OCI-LY1 (cell line): ENCODE measurements at regions not wholly inside any gene's neighbourhood (a gene's known extent, or its start where the extent isn't known, plus 50 kb on each side); places are given as distances from the start of the nearest gene placed in this dataset.

Experiments used
- H2AFZ ChIP-seq: fragments of 200-600 bp; sonication (generic), shearing (Covaris generic); 2 replicates; pipeline ENCODE4 v1.6.0; 2014; ENCODE audit warnings: antibody characterized with exemption, mild to moderate bottlenecking, low read length
- H3F3A ChIP-seq: fragments of 200-600 bp; sonication (generic), shearing (Covaris generic); 2 replicates; pipeline ENCODE4 v1.6.0; 2014; ENCODE audit warnings: mild to moderate bottlenecking, antibody characterized with exemption, low read length, moderate library complexity; ENCODE audit not compliant: insufficient read depth
- H3K27ac ChIP-seq: fragments of 200-600 bp; sonication (generic); 2 replicates; pipeline ENCODE4 v1.5.1; 2014; ENCODE audit warnings: low read length, mixed run types, mild to moderate bottlenecking, low read depth; ENCODE audit not compliant: poor library complexity, severe bottlenecking
- H3K27me3 ChIP-seq: fragments of 200-600 bp; sonication (generic); 2 replicates; pipeline ENCODE4 v1.6.0; 2014; ENCODE audit warnings: antibody characterized with exemption, mild to moderate bottlenecking, low read length, moderate library complexity; ENCODE audit not compliant: insufficient read depth
- H3K36me3 ChIP-seq: fragments of 200-600 bp; sonication (generic); 2 replicates; pipeline ENCODE4 v1.6.1; 2014; ENCODE audit warnings: mild to moderate bottlenecking, antibody characterized with exemption, low read length, moderate library complexity, mixed read lengths; ENCODE audit not compliant: insufficient read depth
- H3K4me1 ChIP-seq: fragments of 200-600 bp; sonication (generic); 2 replicates; pipeline ENCODE4 v1.5.1; 2014; ENCODE audit warnings: mild to moderate bottlenecking, low read length, moderate library complexity; ENCODE audit not compliant: insufficient read depth, severe bottlenecking
- H3K4me2 ChIP-seq: fragments of 200-600 bp; sonication (generic), shearing (Covaris generic); 2 replicates; pipeline ENCODE4 v1.6.1; 2014; ENCODE audit warnings: low read length
- H3K4me3 ChIP-seq: fragments of 200-600 bp; sonication (generic); 2 replicates; pipeline ENCODE4 v1.5.1; 2014; ENCODE audit warnings: low read length, low read depth, mild to moderate bottlenecking, mixed read lengths; ENCODE audit not compliant: poor library complexity, severe bottlenecking
- H3K79me2 ChIP-seq: fragments of 200-600 bp; shearing (Covaris generic); 2 replicates; pipeline ENCODE4 v1.6.1; 2016; ENCODE audit warnings: mixed run types, low read length, mixed read lengths; ENCODE audit not compliant: insufficient read depth
- H3K9ac ChIP-seq: fragments of 200-600 bp; sonication (generic), shearing (Covaris generic); 2 replicates; pipeline ENCODE4 v1.6.1; 2014; ENCODE audit warnings: mild to moderate bottlenecking, low read length, mixed read lengths
- H3K9me2 ChIP-seq: fragments of 200-600 bp; sonication (generic), shearing (Covaris generic); 2 replicates; pipeline ENCODE4 v1.6.1; 2014; ENCODE audit warnings: low read depth, mild to moderate bottlenecking, low read length, mixed read lengths
- H3K9me3 ChIP-seq: fragments of 200-600 bp; shearing (Covaris generic); 2 replicates; pipeline ENCODE4 v1.6.1; 2014; ENCODE audit warnings: low read length, mixed read lengths
- H4K20me1 ChIP-seq: fragments of 200-600 bp; sonication (generic), shearing (Covaris generic); 2 replicates; pipeline ENCODE4 v1.6.0; 2016; ENCODE audit warnings: mild to moderate bottlenecking, low read length; ENCODE audit not compliant: insufficient read depth
- EZH2 ChIP-seq: fragments of 200-600 bp; sonication (generic), shearing (Covaris generic); IDR thresholded peaks from 2 replicates; pipeline ENCODE4 v1.8.0; 2017; ENCODE audit warnings: borderline replicate concordance, mixed run types, mild to moderate bottlenecking, antibody characterized with exemption, low read length, moderate library complexity, mixed read lengths
- TF ChIP-seq, protein P1 (sequence below): fragments of 200-600 bp; sonication (generic), shearing (Covaris generic); IDR thresholded peaks from 2 replicates; pipeline ENCODE4 v1.5.1; 2017; ENCODE audit warnings: mild to moderate bottlenecking, antibody characterized with exemption, low read length, moderate library complexity, mixed read lengths

DNA sequence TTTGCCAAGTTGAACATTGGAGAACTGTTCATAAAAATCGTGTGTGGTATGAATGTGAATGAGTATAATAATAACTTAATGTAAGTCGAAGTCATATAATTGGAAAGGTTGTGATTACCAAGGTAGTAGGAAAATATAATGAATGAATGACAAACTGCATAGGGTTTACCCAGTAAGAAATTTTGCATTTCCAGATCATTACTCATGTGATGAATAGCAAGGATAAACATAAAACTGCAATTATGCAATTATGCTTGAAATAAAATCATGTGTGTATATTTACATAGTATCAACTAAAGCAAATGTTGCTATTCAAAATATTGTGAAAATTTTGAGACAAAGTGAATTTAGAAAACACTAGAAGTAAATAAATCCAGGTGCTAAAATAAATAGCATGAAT lies 1108.7 kb upstream of the TMEFF2 start:
- Histone ChIP-seq H3K9me3 (no peaks in the 10 kb centered on the region), H3K9ac (no peak overlapping the region), H3F3A (no peaks in the 10 kb centered on the region), H3K4me2 (no peak overlapping the region), H3K9me2 (no peaks in the 10 kb centered on the region), H3K27me3 (no peaks in the 10 kb centered on the region), H4K20me1 (no peaks in the 10 kb centered on the region), H3K4me1 (no peaks in the 10 kb centered on the region), H3K36me3 (no peaks in the 10 kb centered on the region), H3K4me3 (no peak overlapping the region), H3K27ac (no peak overlapping the region), H2AFZ (no peak overlapping the region), H3K79me2 (no peaks in the 10 kb centered on the region)
- TF ChIP-seq, protein P1, sequence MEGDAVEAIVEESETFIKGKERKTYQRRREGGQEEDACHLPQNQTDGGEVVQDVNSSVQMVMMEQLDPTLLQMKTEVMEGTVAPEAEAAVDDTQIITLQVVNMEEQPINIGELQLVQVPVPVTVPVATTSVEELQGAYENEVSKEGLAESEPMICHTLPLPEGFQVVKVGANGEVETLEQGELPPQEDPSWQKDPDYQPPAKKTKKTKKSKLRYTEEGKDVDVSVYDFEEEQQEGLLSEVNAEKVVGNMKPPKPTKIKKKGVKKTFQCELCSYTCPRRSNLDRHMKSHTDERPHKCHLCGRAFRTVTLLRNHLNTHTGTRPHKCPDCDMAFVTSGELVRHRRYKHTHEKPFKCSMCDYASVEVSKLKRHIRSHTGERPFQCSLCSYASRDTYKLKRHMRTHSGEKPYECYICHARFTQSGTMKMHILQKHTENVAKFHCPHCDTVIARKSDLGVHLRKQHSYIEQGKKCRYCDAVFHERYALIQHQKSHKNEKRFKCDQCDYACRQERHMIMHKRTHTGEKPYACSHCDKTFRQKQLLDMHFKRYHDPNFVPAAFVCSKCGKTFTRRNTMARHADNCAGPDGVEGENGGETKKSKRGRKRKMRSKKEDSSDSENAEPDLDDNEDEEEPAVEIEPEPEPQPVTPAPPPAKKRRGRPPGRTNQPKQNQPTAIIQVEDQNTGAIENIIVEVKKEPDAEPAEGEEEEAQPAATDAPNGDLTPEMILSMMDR = no peak
- no peak for TF ChIP-seq EZH2

DNA sequence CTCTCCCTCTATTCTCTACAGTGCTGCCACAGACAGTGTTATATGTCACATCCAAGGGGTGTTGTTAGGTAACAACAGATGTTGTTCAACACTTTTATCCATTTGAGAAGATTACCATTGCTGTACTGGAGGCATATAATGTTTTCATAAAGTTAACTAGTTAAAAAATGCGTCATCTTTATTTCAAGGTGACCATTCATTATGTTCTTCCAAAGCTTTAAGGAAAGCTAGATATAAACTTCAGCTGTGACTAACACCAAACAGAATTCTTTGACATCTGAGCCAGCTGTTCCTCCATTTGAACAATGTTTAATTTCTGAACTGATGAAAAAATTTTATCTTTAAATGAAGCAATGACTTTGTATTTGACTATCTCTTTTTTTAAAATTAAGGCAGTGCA lies 1099.6 kb upstream of the TMEFF2 start:
- Histone ChIP-seq H4K20me1 (no peaks in the 10 kb centered on the region), H3K36me3 (no peaks in the 10 kb centered on the region), H3K9me3 (no peaks in the 10 kb centered on the region), H3K4me1 (no peaks in the 10 kb centered on the region), H3K9ac (no peak overlapping the region), H3K79me2 (no peaks in the 10 kb centered on the region), H3K9me2 (no peaks in the 10 kb centered on the region), H3K4me2 (no peak overlapping the region), H3K4me3 (no peak overlapping the region), H3F3A (no peaks in the 10 kb centered on the region), H3K27ac (no peak overlapping the region), H2AFZ (no peak overlapping the region), H3K27me3 (no peaks in the 10 kb centered on the region)
- TF ChIP-seq, protein P1 = no peak
- TF ChIP-seq EZH2 = no peak

DNA sequence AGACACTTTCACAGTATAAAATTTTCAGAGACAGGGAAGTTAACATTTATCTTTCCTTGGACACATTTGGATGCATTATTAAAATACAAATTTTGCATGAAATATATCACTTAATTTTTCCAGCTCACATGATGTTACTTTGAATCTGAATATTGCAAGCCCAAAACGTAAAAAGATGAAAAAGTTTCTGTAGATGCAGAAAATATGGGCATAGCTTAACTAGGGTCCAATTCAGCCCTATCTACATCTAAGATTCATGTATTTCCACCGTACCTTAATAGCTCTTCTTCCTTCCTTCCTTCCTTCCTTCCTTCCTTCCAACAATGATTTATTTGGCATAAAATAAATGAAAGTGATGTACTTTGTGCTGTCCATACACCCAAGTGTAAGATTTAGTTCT lies 1084.6 kb upstream of the TMEFF2 start:
- Histone ChIP-seq H3K79me2 (no peaks in the 10 kb centered on the region), H3K36me3 (no peaks in the 10 kb centered on the region), H4K20me1 (no peaks in the 10 kb centered on the region), H3K27me3 (no peaks in the 10 kb centered on the region), H3F3A (no peaks in the 10 kb centered on the region), H3K4me1 (no peaks in the 10 kb centered on the region), H3K9me3 (no peaks in the 10 kb centered on the region), H3K4me2 (no peak overlapping the region), H2AFZ (no peak overlapping the region), H3K4me3 (no peak overlapping the region), H3K9me2 (no peaks in the 10 kb centered on the region), H3K27ac (no peak overlapping the region), H3K9ac (no peak overlapping the region)
- TF ChIP-seq EZH2 = no peak
- TF ChIP-seq, protein P1 = no peak
